LNCAP (cell line): ENCODE measurements at regions not wholly inside any gene's neighbourhood (a gene's known extent, or its start where the extent isn't known, plus 50 kb on each side); places are given as distances from the start of the nearest gene placed in this dataset.

Experiments used
- TF ChIP-seq, protein P1 (sequence below): fragments of 450-650 bp; IDR thresholded peaks from 2 replicates; pipeline ENCODE4 v1.5.1; 2017; ENCODE audit warnings: mild to moderate bottlenecking

DNA sequence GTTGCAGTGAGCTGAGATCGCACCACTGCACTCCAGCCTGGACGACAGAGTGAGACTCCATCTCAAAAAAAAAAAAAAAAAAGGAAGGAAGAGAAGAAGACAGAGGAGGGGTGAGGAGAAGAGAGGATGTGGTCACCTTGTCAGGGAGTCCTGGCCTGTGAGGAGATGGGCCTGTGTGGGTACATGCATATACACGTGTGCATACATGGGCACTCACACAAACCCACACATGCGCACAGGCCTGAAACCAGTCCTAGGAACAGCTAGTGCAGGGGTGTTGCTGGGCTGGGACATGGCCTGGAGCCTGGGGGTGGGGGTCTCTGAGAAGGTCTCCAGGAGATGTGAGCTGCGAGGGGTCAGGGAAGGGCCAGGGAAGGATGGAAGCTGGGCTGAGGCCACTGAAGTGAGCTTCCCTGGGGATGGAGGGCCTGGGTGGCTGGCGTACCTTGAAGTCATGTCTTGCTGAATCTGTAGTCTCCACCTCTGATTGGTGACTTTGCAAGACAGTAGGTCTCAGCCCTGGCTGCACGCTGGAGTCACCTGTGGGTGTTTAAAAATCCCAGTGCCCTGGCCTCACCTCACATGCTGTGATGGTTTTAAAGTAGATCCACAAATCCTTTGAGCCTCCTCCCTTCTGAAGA lies 72.4 kb downstream of the MRM1 start:
- TF ChIP-seq, protein P1, sequence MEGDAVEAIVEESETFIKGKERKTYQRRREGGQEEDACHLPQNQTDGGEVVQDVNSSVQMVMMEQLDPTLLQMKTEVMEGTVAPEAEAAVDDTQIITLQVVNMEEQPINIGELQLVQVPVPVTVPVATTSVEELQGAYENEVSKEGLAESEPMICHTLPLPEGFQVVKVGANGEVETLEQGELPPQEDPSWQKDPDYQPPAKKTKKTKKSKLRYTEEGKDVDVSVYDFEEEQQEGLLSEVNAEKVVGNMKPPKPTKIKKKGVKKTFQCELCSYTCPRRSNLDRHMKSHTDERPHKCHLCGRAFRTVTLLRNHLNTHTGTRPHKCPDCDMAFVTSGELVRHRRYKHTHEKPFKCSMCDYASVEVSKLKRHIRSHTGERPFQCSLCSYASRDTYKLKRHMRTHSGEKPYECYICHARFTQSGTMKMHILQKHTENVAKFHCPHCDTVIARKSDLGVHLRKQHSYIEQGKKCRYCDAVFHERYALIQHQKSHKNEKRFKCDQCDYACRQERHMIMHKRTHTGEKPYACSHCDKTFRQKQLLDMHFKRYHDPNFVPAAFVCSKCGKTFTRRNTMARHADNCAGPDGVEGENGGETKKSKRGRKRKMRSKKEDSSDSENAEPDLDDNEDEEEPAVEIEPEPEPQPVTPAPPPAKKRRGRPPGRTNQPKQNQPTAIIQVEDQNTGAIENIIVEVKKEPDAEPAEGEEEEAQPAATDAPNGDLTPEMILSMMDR: no peak

DNA sequence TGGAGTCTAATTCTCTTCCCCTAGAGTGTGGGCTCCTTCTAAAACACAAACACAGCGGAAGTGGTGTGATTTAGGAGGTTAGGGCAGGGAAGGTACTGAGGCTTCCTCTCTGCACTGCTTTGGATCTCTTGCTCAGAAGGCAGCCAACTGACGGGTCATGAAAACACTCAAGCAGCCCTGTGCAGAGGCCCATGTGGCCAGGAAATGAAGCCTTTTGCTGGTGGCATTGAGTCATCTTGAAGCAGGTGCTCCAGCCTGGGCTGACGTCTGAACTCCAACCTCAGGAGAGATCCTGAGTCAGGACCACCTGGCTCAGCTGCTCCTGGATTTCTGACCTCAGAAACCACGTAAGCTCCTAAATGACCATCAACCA lies 72.9 kb downstream of the MRM1 start:
- TF ChIP-seq, protein P1: no peak

- TF ChIP-seq, protein P1: no peak
Observed at GRCh38 chr17:36675250-36675649, 73.9 kb downstream of the MRM1 start.

GRCh38 chr17:36675786-36676185 lies 74.4 kb downstream of the MRM1 start:
- TF ChIP-seq, protein P1: no peak

DNA sequence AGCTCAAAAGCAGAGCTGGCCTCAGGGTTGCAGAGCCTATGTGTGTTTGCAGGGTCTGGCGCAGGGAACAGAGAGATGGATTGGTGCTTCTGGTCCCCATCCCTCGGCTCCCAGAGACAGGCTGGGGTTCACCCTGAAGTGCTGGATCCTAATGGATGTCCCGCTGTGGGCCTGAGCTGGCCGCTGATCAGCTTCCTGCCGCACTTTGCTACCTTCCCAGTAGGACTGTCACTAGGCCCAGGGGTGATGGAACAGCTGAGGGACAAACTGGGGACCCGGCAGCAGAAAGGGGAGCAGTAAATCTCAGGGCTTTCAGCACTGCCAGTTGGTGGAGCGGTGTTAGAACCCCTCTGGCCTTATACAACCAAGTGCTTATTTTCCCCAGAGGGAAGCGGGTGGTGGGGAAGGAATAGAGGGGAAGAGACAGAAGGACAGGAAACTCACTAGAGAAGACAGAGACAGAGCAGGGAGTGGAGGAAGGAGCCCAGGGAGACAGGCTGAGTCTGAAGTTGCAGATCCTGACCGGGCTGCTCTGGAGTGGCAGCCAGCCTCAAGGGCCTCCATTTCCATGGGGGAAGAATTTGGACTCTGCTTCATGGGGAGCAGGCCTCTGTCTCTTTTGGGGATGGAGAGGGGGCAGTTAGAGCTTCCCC lies 78.6 kb downstream of the MRM1 start:
- TF ChIP-seq, protein P1: no peak

- TF ChIP-seq, protein P1: no peak
Observed at GRCh38 chr17:36680701-36681202, 79.4 kb downstream of the MRM1 start.

DNA sequence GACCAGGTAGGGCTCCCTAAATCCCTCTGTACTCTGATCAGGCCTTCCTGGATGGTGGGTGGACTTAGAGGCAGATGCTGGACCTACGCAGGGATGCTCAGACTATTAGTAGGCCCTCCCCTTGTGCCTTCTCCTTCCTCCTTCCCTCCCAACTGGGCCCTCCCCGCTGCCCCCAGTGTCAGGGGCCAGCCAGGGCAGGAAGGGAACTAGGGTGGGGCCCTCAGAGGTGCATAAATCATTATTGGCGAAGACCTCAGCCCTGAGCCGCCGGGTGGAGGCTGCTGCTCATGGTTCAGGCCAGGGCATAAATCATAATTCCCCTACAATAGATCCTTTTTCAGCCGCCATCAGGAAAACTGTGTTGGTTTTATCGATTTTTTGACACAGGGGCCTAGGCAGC lies 81.4 kb downstream of the MRM1 start:
- TF ChIP-seq, protein P1: no peak
